ENCODE measurements at regions not wholly inside any gene's neighbourhood (a gene's known extent, or its start where the extent isn't known, plus 50 kb on each side); places are given as distances from the start of the nearest gene placed in this dataset.

DNA sequence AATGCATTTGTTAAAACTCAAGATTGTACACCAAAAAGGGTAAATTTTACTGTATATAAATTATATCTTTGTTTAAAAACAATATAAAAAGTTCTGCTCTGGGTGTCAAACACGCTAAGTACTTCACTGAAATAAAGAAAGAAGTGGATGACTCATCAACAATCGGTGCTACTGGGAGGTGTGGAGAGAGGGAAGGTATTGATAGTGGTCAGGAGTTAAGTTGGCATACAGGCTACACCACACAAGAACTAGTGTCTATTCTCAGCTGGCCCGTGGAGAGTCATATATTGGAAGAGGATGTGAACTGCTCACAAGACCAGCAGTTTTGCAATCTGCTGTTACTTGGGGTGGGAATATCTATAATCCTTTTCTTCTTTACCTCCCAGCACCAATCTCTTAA, 145.7 kb upstream of the TRPC7 start:
- TF ChIP-seq CSDC2 (CRISPR knock-in tag; IDR thresholded peaks at IDR 0.05) (no peak), SNAI2 (CRISPR knock-in tag; IDR thresholded peaks at IDR 0.05) (no peak)
- ATAC-seq: no peak

DNA sequence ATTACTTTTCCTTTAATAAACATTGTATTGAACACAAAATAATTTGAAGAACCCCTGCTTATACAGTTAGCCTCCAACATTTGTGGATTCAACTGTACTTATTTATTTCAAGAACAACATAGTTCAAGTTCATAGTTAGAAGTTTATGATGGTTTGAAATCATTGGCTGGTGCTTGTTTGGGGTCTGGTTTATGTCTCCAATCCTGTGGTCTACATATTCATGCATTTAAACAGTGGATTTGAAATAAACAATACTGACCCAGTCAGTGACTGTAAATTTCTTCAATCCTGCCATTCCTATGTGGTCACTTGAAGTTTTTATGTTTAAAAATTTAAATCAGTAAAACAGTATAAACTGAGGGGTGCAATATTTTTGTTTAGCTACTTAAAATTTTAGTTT, 145.1 kb upstream of the TRPC7 start:
- TF ChIP-seq PPARA (CRISPR knock-in tag; IDR thresholded peaks at IDR 0.05; ENCODE audit: borderline replicate concordance) (no peak), ZC3H10 (CRISPR knock-in tag; IDR thresholded peaks at IDR 0.05) (no peak), ZNF70 (CRISPR knock-in tag; IDR thresholded peaks at IDR 0.05) (no peak), TOX (CRISPR knock-in tag; IDR thresholded peaks at IDR 0.05; ENCODE audit: borderline replicate concordance) (no peak), ISL1 (CRISPR knock-in tag; IDR thresholded peaks at IDR 0.05) (no peak), ZNF8 (CRISPR knock-in tag; IDR thresholded peaks at IDR 0.05) (no peak), ZFP30 (CRISPR knock-in tag; IDR thresholded peaks at IDR 0.05) (no peak), ARNTL (CRISPR knock-in tag; IDR thresholded peaks at IDR 0.05; ENCODE audit: borderline replicate concordance, low read depth) (no peak), GLIS3 (CRISPR knock-in tag; IDR thresholded peaks at IDR 0.05) (no peak), BACH2 (CRISPR knock-in tag; IDR thresholded peaks at IDR 0.05; ENCODE audit: borderline replicate concordance) (no peak), SNAI2 (CRISPR knock-in tag; IDR thresholded peaks at IDR 0.05) (no peak)
- TF ChIP-seq, protein P1, sequence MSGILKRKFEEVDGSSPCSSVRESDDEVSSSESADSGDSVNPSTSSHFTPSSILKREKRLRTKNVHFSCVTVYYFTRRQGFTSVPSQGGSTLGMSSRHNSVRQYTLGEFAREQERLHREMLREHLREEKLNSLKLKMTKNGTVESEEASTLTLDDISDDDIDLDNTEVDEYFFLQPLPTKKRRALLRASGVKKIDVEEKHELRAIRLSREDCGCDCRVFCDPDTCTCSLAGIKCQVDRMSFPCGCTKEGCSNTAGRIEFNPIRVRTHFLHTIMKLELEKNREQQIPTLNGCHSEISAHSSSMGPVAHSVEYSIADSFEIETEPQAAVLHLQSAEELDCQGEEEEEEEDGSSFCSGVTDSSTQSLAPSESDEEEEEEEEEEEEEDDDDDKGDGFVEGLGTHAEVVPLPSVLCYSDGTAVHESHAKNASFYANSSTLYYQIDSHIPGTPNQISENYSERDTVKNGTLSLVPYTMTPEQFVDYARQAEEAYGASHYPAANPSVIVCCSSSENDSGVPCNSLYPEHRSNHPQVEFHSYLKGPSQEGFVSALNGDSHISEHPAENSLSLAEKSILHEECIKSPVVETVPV (CRISPR knock-in tag; IDR thresholded peaks at IDR 0.05): no peak
- TF ChIP-seq, protein P2, sequence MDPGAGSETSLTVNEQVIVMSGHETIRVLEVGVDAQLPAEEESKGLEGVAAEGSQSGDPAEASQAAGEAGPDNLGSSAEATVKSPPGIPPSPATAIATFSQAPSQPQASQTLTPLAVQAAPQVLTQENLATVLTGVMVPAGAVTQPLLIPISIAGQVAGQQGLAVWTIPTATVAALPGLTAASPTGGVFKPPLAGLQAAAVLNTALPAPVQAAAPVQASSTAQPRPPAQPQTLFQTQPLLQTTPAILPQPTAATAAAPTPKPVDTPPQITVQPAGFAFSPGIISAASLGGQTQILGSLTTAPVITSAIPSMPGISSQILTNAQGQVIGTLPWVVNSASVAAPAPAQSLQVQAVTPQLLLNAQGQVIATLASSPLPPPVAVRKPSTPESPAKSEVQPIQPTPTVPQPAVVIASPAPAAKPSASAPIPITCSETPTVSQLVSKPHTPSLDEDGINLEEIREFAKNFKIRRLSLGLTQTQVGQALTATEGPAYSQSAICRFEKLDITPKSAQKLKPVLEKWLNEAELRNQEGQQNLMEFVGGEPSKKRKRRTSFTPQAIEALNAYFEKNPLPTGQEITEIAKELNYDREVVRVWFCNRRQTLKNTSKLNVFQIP (CRISPR knock-in tag; IDR thresholded peaks at IDR 0.05; ENCODE audit: borderline replicate concordance, low read depth): no peak
- TF ChIP-seq, protein P3, sequence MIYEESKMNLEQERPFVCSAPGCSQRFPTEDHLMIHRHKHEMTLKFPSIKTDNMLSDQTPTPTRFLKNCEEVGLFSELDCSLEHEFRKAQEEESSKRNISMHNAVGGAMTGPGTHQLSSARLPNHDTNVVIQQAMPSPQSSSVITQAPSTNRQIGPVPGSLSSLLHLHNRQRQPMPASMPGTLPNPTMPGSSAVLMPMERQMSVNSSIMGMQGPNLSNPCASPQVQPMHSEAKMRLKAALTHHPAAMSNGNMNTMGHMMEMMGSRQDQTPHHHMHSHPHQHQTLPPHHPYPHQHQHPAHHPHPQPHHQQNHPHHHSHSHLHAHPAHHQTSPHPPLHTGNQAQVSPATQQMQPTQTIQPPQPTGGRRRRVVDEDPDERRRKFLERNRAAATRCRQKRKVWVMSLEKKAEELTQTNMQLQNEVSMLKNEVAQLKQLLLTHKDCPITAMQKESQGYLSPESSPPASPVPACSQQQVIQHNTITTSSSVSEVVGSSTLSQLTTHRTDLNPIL (CRISPR knock-in tag; IDR thresholded peaks at IDR 0.05; ENCODE audit: low read depth): no peak
- TF ChIP-seq, protein P4, sequence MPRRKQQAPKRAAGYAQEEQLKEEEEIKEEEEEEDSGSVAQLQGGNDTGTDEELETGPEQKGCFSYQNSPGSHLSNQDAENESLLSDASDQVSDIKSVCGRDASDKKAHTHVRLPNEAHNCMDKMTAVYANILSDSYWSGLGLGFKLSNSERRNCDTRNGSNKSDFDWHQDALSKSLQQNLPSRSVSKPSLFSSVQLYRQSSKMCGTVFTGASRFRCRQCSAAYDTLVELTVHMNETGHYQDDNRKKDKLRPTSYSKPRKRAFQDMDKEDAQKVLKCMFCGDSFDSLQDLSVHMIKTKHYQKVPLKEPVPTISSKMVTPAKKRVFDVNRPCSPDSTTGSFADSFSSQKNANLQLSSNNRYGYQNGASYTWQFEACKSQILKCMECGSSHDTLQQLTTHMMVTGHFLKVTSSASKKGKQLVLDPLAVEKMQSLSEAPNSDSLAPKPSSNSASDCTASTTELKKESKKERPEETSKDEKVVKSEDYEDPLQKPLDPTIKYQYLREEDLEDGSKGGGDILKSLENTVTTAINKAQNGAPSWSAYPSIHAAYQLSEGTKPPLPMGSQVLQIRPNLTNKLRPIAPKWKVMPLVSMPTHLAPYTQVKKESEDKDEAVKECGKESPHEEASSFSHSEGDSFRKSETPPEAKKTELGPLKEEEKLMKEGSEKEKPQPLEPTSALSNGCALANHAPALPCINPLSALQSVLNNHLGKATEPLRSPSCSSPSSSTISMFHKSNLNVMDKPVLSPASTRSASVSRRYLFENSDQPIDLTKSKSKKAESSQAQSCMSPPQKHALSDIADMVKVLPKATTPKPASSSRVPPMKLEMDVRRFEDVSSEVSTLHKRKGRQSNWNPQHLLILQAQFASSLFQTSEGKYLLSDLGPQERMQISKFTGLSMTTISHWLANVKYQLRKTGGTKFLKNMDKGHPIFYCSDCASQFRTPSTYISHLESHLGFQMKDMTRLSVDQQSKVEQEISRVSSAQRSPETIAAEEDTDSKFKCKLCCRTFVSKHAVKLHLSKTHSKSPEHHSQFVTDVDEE (CRISPR knock-in tag; IDR thresholded peaks at IDR 0.05): no peak
- ATAC-seq: no peak

DNA sequence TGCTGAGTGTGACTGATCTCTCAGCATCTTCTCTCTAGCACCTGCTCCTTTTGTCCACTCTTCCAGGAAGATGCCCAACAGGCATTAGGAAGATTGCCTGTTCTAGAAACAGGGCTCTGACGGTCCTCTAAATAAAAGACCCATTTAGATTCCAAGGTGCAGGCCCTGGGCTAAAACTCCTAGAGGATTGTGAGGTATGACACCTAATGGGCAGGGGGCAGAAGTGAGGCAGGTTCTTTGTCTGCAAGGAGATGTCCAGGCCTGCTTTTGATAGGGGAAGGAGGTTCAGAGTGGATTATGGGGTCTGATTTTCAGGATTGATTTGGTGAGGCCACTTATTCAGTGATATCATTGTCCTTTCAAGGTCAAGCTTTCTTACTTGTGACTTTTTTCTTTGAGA, 140.8 kb upstream of the TRPC7 start:
- ATAC-seq: no peak
- TF ChIP-seq, protein P4 (CRISPR knock-in tag; IDR thresholded peaks at IDR 0.05): no peak
- no peak for TF ChIP-seq GLIS3 (CRISPR knock-in tag; IDR thresholded peaks at IDR 0.05)
- no peak for TF ChIP-seq BACH2 (CRISPR knock-in tag; IDR thresholded peaks at IDR 0.05; ENCODE audit: borderline replicate concordance)
- TF ChIP-seq, protein P5, sequence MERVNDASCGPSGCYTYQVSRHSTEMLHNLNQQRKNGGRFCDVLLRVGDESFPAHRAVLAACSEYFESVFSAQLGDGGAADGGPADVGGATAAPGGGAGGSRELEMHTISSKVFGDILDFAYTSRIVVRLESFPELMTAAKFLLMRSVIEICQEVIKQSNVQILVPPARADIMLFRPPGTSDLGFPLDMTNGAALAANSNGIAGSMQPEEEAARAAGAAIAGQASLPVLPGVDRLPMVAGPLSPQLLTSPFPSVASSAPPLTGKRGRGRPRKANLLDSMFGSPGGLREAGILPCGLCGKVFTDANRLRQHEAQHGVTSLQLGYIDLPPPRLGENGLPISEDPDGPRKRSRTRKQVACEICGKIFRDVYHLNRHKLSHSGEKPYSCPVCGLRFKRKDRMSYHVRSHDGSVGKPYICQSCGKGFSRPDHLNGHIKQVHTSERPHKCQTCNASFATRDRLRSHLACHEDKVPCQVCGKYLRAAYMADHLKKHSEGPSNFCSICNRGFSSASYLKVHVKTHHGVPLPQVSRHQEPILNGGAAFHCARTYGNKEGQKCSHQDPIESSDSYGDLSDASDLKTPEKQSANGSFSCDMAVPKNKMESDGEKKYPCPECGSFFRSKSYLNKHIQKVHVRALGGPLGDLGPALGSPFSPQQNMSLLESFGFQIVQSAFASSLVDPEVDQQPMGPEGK (CRISPR knock-in tag; IDR thresholded peaks at IDR 0.05; ENCODE audit: borderline replicate concordance): no peak
- no peak for TF ChIP-seq ISL1 (CRISPR knock-in tag; IDR thresholded peaks at IDR 0.05)
- no peak for TF ChIP-seq ZNF8 (CRISPR knock-in tag; IDR thresholded peaks at IDR 0.05)
- no peak for TF ChIP-seq CSDC2 (CRISPR knock-in tag; IDR thresholded peaks at IDR 0.05)
- TF ChIP-seq ZNF70 (CRISPR knock-in tag; IDR thresholded peaks at IDR 0.05): no peak
- TF ChIP-seq OSR1 (CRISPR knock-in tag; IDR thresholded peaks at IDR 0.05): no peak
- TF ChIP-seq TCF4 (CRISPR knock-in tag; IDR thresholded peaks at IDR 0.05; ENCODE audit: borderline replicate concordance): no peak
- no peak for TF ChIP-seq RARB (CRISPR knock-in tag; IDR thresholded peaks at IDR 0.05)
- TF ChIP-seq, protein P2 (CRISPR knock-in tag; IDR thresholded peaks at IDR 0.05; ENCODE audit: borderline replicate concordance, low read depth): no peak
- TF ChIP-seq ZFP30 (CRISPR knock-in tag; IDR thresholded peaks at IDR 0.05): no peak
- TF ChIP-seq ZNF565 (CRISPR knock-in tag; conservative IDR thresholded peaks at IDR 0.05; ENCODE audit: low read depth): no peak
- TF ChIP-seq ESRRG (CRISPR knock-in tag; IDR thresholded peaks at IDR 0.05): no peak
- no peak for TF ChIP-seq ZC3H10 (CRISPR knock-in tag; IDR thresholded peaks at IDR 0.05)
- TF ChIP-seq, protein P3 (CRISPR knock-in tag; IDR thresholded peaks at IDR 0.05; ENCODE audit: low read depth): no peak

Measured in SK-N-SH treated with all-trans-retinoic acid at 6 μM for 48 hours (cell line).